ENCODE measurements at regions not wholly inside any gene's neighbourhood (a gene's known extent, or its start where the extent isn't known, plus 50 kb on each side); places are given as distances from the start of the nearest gene placed in this dataset.

- Histone ChIP-seq H3K4me2 (ENCODE audit: insufficient read depth, low read length) (no peak overlapping the region), H3K79me2 (ENCODE audit: control insufficient read depth, insufficient read depth, low read length) (no peaks in the 10 kb centered on the region), H3K9ac (replicated peaks; ENCODE audit: extremely low read depth, insufficient read depth, low read length) (no peak overlapping the region), H3K4me1 (ENCODE audit: control insufficient read depth, extremely low read depth, insufficient read depth, low read length) (no peaks in the 10 kb centered on the region), H3K36me3 (ENCODE audit: control insufficient read depth in 2 of 2, extremely low read depth in 1 of 2, insufficient read depth in 2 of 2, low read length in 2 of 2) (no peaks in the 10 kb centered on the region), H4K20me1 (replicated peaks; ENCODE audit: control insufficient read depth, extremely low read depth, insufficient read depth, low read length) (no peaks in the 10 kb centered on the region), H3K4me3 (replicated peaks in 1 of 3; ENCODE audit: insufficient read depth in 1 of 3, low read depth in 1 of 3, low read length in 3 of 3) (no peak overlapping the region), H3K9me1 (replicated peaks; ENCODE audit: control insufficient read depth, extremely low read depth, insufficient read depth, low read length) (no peaks in the 10 kb centered on the region), H3K27ac (ENCODE audit: insufficient read depth, low read depth, low read length) (no peak overlapping the region), H3K9me3 (replicated peaks; ENCODE audit: control insufficient read depth, insufficient read depth, low read length) (no peaks in the 10 kb centered on the region), H2AFZ (ENCODE audit: low read depth, low read length) (no peak overlapping the region), H3K27me3 (ENCODE audit: control insufficient read depth in 2 of 2, insufficient read depth in 2 of 2, low read length in 2 of 2) (no peaks in the 10 kb centered on the region)
- TF ChIP-seq CTCF (IDR thresholded peaks at IDR 0.05; ENCODE audit: extremely low read depth in 1 of 2, insufficient read depth in 1 of 2, low read depth in 1 of 2, low read length in 2 of 2): no peak
- TF ChIP-seq FOS (IDR thresholded peaks at IDR 0.05; ENCODE audit: borderline replicate concordance, insufficient read depth, low read length): no peak
- no peak for TF ChIP-seq POLR2AphosphoS5 (IDR thresholded peaks at IDR 0.05; ENCODE audit: insufficient read depth, low read depth, low read length)
- no peak for TF ChIP-seq EZH2 (IDR thresholded peaks at IDR 0.05; ENCODE audit: borderline replicate concordance, low read depth, low read length, severe bottlenecking)
- no peak for TF ChIP-seq MYC (IDR thresholded peaks at IDR 0.05; ENCODE audit: low read depth, low read length)
- no peak for TF ChIP-seq GATA2 (IDR thresholded peaks at IDR 0.05; ENCODE audit: insufficient read depth, insufficient read length, low read depth, low read length)
- no peak for TF ChIP-seq JUN (IDR thresholded peaks at IDR 0.05; ENCODE audit: borderline replicate concordance, insufficient read depth, insufficient read length, low read depth)
- TF ChIP-seq, protein P1, sequence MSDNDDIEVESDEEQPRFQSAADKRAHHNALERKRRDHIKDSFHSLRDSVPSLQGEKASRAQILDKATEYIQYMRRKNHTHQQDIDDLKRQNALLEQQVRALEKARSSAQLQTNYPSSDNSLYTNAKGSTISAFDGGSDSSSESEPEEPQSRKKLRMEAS (IDR thresholded peaks at IDR 0.05; ENCODE audit: insufficient read depth, insufficient read length): no peak
- TF ChIP-seq POLR2A (IDR thresholded peaks at IDR 0.05; ENCODE audit: low read depth, low read length): no peak
- DNase-seq (ENCODE audit: low read depth, low spot score) (no peak), FAIRE-seq (no peak)
- intact Hi-C loops (cut with micrococcal nuclease): no loop called here
- ChIA-PET CTCF (no interaction called here), POLR2A (no interaction called here)
- dilution Hi-C loops (cut with MboI; ENCODE audit: extremely low pct_ligation_motif_present, low sequenced_read_pairs): no loop called here
- no TSS peak for BruUV-seq (replicated peaks)
Measured at GRCh38 chr12:19045426-19045825, 84.1 kb upstream of the PLEKHA5 start.
